K562 (cell line): ENCODE measurements at regions not wholly inside any gene's neighbourhood (a gene's known extent, or its start where the extent isn't known, plus 50 kb on each side); places are given as distances from the start of the nearest gene placed in this dataset.

Experiments used
- ATAC-seq: fragments of 200-7000 bp; cut with Tn5 transposase; 3 replicates; pipeline ENCODE4 v1.9.1; 2020; ENCODE audit warnings: moderate library complexity
- BruUV-seq: library from RNA; stranded (reverse); fragments of 400-500 nt; replicated peaks from 2 replicates; lab custom pipeline; 2021; lab: Mats Ljungman, UMichigan
- CTCF ChIA-PET: fragments of 300-600 bp; formaldehyde crosslinking; extraction: SDS; loops from one replicate; lab custom pipeline; 2021; ENCODE audit warnings: low intra/inter-chr PET ratio; lab: Yijun Ruan, JAX
- POLR2A ChIA-PET: fragments of 300-600, 350-650 bp; sonication (Branson Sonifier 250); formaldehyde crosslinking; extraction: SDS; loops from one replicate; lab custom pipeline; 2021; ENCODE audit warnings: antibody characterized with exemption, inconsistent platforms; lab: Yijun Ruan, JAX
- DNase-seq, 4 experiments: peaks; one replicate each; pipeline versions ENCODE4 v3.0.0 to v3.0.0-alpha.2; 2011 to 2018; ENCODE audit warnings: low spot score in 3 of 4, mixed read lengths in 3 of 4; ENCODE audit errors: extremely low read depth in 1 of 4
- FAIRE-seq: peaks from 2 replicates; lab custom pipeline; 2011; peaks lifted over from hg19 to GRCh38; lab: Jason Lieb, UNC
- H2AFZ ChIP-seq: 2 replicates; pipeline ENCODE4 v1.6.0; 2011; ENCODE audit warnings: low read depth, low read length, control low read depth, inconsistent platforms
- H3K27ac ChIP-seq: fragments of 200-600 bp; 3 replicates; pipeline ENCODE4 v1.8.0; 2011; ENCODE audit warnings: low read depth, mild to moderate bottlenecking, control low read depth, inconsistent platforms, low read length, moderate library complexity, mixed read lengths; ENCODE audit errors: extremely low read depth
- H3K27me3 ChIP-seq, 2 experiments: fragments of 300-600 bp in 1 of 2; 2 replicates in 1 of 2; 3 replicates in 1 of 2; pipeline versions ENCODE4 v1.6.0 to v1.8.0; 2011; ENCODE audit warnings: inconsistent platforms in 2 of 2, low read length in 2 of 2, mild to moderate bottlenecking in 1 of 2, mixed read lengths in 1 of 2, moderate library complexity in 1 of 2; ENCODE audit not compliant: control insufficient read depth in 2 of 2, insufficient read depth in 2 of 2
- H3K36me3 ChIP-seq: fragments of 300-600 bp; 3 replicates; pipeline ENCODE4 v1.8.0; 2011; ENCODE audit warnings: mild to moderate bottlenecking, low read length, inconsistent platforms; ENCODE audit not compliant: control insufficient read depth, insufficient read depth
- H3K4me1 ChIP-seq, 2 experiments: fragments of 200-600 bp in 1 of 2; replicated peaks in 1 of 2; 2 replicates in 1 of 2; 3 replicates in 1 of 2; pipeline versions ENCODE4 v1.5.1 to v1.8.0; 2011; ENCODE audit warnings: inconsistent platforms in 2 of 2, low read length in 2 of 2, mild to moderate bottlenecking in 1 of 2, mixed read lengths in 1 of 2, moderate library complexity in 1 of 2; ENCODE audit not compliant: control insufficient read depth in 2 of 2, insufficient read depth in 2 of 2
- H3K4me2 ChIP-seq: 2 replicates; pipeline ENCODE4 v1.6.1; 2011; ENCODE audit warnings: low read length, control low read depth, inconsistent platforms, mixed read lengths; ENCODE audit not compliant: insufficient read depth
- H3K4me3 ChIP-seq: fragments of 200-600 bp; sonication (generic), shearing (Covaris generic); 2 replicates; pipeline ENCODE4 v1.5.1; 2016; ENCODE audit warnings: control low read depth, inconsistent platforms
- H3K79me2 ChIP-seq: fragments of 200-600 bp; 3 replicates; pipeline ENCODE4 v1.8.0; 2011; ENCODE audit warnings: low read length, inconsistent platforms; ENCODE audit not compliant: control insufficient read depth, insufficient read depth
- H3K9ac ChIP-seq, 2 experiments: 2 replicates each; pipeline versions ENCODE4 v1.6.0 to v1.6.1; 2011; ENCODE audit warnings: low read depth in 2 of 2, low read length in 2 of 2, control low read depth in 1 of 2, inconsistent platforms in 1 of 2, mild to moderate bottlenecking in 1 of 2, mixed read lengths in 1 of 2; ENCODE audit not compliant: insufficient read depth in 1 of 2
- H3K9me1 ChIP-seq: one replicate; pipeline ENCODE4 v1.6.0; 2011; ENCODE audit warnings: inconsistent platforms, mild to moderate bottlenecking, low read length, moderate library complexity; ENCODE audit not compliant: control insufficient read depth, insufficient read depth
- H3K9me3 ChIP-seq: replicated peaks from 2 replicates; pipeline ENCODE4 v1.5.1; 2011; ENCODE audit warnings: low read depth, low read length, inconsistent platforms; ENCODE audit not compliant: control insufficient read depth, insufficient read depth
- H4K20me1 ChIP-seq: replicated peaks from 2 replicates; pipeline ENCODE4 v1.6.1; 2011; ENCODE audit warnings: low read length, inconsistent platforms, mixed read lengths; ENCODE audit not compliant: control insufficient read depth, insufficient read depth
- MXI1 ChIP-seq: IDR thresholded peaks from 2 replicates; pipeline ENCODE4 v1.6.1; 2011; ENCODE audit warnings: low read depth, mild to moderate bottlenecking, improper control_type of control experiment, low read length
- SAP30 ChIP-seq: fragments of 200-600 bp; sonication (generic); IDR thresholded peaks from 2 replicates; pipeline ENCODE4 v1.6.1; 2012; ENCODE audit warnings: borderline replicate concordance, low read depth, mild to moderate bottlenecking, moderate library complexity, low read length, control low read depth, inconsistent platforms; ENCODE audit not compliant: insufficient read depth, poor library complexity, severe bottlenecking
- SRF ChIP-seq, 2 experiments: fragments of 250-450, 450-650 bp in 1 of 2; sonication (Bioruptor Pico) in 1 of 2; sonication (generic) in 1 of 2; formaldehyde crosslinking; IDR thresholded peaks; 2 replicates each; pipeline versions ENCODE4 v1.5.0 to v1.5.1; 2020 to 2022; ENCODE audit warnings: mild to moderate bottlenecking in 1 of 2, missing genetic modification reagents in 1 of 2
- SRSF7 ChIP-seq: fragments of 200-400 bp; formaldehyde crosslinking; optimal IDR thresholded peaks from 2 replicates; pipeline ENCODE3; 2017; ENCODE audit warnings: mild to moderate bottlenecking, low read depth, low read length
- TAF7 ChIP-seq: fragments of 450-650 bp; IDR thresholded peaks from 2 replicates; pipeline ENCODE4 v1.6.1; 2016; ENCODE audit warnings: missing genetic modification characterization, missing compliant biosample characterization
- WHSC1 ChIP-seq: IDR thresholded peaks from one replicate; pipeline ENCODE4 v1.6.1; 2012; ENCODE audit warnings: low read length, control low read depth, inconsistent platforms
- XRCC5 ChIP-seq: fragments of 200-400 bp; formaldehyde crosslinking; IDR thresholded peaks from 2 replicates; pipeline ENCODE4 v1.6.1; 2017; ENCODE audit warnings: low read depth, mild to moderate bottlenecking, low read length
- ZNF41 ChIP-seq: fragments of 250-450 bp; sonication (Bioruptor Pico); conservative IDR thresholded peaks from 2 replicates; pipeline ENCODE4 v1.4.0; 2020; ENCODE audit warnings: mild to moderate bottlenecking
- ZNF707 ChIP-seq: fragments of 250-450 bp; sonication (Bioruptor Pico); conservative IDR thresholded peaks from 2 replicates; pipeline ENCODE4 v1.8.0; 2022; ENCODE audit warnings: inconsistent platforms, mild to moderate bottlenecking, moderate library complexity
- WGBS: fragments of 100-300 bp; shearing (Covaris generic); methylation state at CpG from one replicate; pipeline ENCODE4 v1.1.6; 2016; ENCODE audit warnings: low coverage, mixed read lengths; ENCODE audit not compliant: insufficient coverage; ENCODE audit errors: missing lambda C conversion rate; 5-methylcytosine and 5-hydroxymethylcytosine counted together
- in situ Hi-C: fragments of 300-500 bp; cut with MboI; formaldehyde crosslinking; loops from 4 replicates; pipeline ENCODE4 v1.15.0; 2018; ENCODE audit warnings: inconsistent platforms, mixed read lengths
- intact Hi-C: fragments of 100-400 bp; cut with micrococcal nuclease; formaldehyde crosslinking; loops from 2 replicates; pipeline ENCODE4 v1.14.2; 2022
- TF ChIP-seq, protein P1 (sequence below): fragments of 250-450 bp; sonication (Bioruptor Pico); IDR thresholded peaks from 2 replicates; pipeline ENCODE4 v1.4.0; 2020; ENCODE audit warnings: mild to moderate bottlenecking, moderate library complexity
- TF ChIP-seq, protein P2 (sequence below): sonication (generic); formaldehyde crosslinking; IDR thresholded peaks from 2 replicates; pipeline ENCODE4 v1.8.1; 2022; ENCODE audit warnings: missing genetic modification reagents

DNA sequence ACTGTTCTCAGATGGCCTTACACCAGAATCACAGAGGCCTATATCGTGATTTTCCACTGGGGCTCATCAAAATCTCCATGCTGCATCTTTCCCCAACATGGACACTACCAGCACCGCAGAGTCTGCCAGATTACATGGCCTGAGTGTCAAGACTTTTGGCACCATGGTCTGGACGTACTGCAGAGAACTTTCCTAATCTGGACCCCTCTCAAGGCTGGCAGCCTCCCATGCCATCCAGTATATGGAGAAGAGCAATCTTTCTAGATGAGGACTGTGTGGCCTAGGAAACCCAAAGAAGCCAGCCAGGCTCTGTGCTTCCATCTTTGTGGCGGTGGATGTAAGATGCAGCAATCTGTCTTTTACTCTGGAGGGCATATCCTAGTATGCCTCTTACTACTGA, 139.2 kb downstream of the ADAMTS15 start:
- no peaks in the 10 kb centered on the region for H3K4me1 ChIP-seq
- POLR2A ChIA-PET: no interaction called here
- BruUV-seq: no TSS peak
- ATAC-seq: no peak
- TF ChIP-seq ZNF707 (CRISPR knock-in tag) (no peak), ZNF41 (no peak), MXI1 (no peak), SRF (CRISPR knock-in tag; IDR thresholded peaks at IDR 0.05) (no peak), SRSF7 (no peak), XRCC5 (no peak), SAP30 (no peak), TAF7 (no peak), WHSC1 (no peak)
- TF ChIP-seq, protein P1, sequence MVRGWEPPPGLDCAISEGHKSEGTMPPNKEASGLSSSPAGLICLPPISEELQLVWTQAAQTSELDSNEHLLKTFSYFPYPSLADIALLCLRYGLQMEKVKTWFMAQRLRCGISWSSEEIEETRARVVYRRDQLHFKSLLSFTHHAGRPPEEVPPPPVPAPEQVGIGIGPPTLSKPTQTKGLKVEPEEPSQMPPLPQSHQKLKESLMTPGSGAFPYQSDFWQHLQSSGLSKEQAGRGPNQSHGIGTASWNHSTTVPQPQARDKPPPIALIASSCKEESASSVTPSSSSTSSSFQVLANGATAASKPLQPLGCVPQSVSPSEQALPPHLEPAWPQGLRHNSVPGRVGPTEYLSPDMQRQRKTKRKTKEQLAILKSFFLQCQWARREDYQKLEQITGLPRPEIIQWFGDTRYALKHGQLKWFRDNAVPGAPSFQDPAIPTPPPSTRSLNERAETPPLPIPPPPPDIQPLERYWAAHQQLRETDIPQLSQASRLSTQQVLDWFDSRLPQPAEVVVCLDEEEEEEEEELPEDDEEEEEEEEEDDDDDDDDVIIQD (CRISPR knock-in tag): no peak
- TF ChIP-seq, protein P2, sequence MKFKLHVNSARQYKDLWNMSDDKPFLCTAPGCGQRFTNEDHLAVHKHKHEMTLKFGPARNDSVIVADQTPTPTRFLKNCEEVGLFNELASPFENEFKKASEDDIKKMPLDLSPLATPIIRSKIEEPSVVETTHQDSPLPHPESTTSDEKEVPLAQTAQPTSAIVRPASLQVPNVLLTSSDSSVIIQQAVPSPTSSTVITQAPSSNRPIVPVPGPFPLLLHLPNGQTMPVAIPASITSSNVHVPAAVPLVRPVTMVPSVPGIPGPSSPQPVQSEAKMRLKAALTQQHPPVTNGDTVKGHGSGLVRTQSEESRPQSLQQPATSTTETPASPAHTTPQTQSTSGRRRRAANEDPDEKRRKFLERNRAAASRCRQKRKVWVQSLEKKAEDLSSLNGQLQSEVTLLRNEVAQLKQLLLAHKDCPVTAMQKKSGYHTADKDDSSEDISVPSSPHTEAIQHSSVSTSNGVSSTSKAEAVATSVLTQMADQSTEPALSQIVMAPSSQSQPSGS (CRISPR knock-in tag): no peak
- TF ChIP-seq, all 486 proteins: peak for 0
- no peak overlapping the region for H3K9ac ChIP-seq
- no peak overlapping the region for H3K27ac ChIP-seq
- no peak for FAIRE-seq
- peaks cover 0 to 8% of the 10 kb centered on the region in 2 experiments; a peak in 1 of 5 replicates for H3K27me3 ChIP-seq
- H3K9me1 ChIP-seq: no peaks in the 10 kb centered on the region
- H3K4me3 ChIP-seq: no peak overlapping the region
- H3K79me2 ChIP-seq: no peaks in the 10 kb centered on the region
- CTCF ChIA-PET: no interaction called here
- 0% methylated on average over 4 of the region's 4 CpGs for WGBS
- H3K4me2 ChIP-seq: no peak overlapping the region
- no peaks in the 10 kb centered on the region for H3K36me3 ChIP-seq
- no peak for DNase-seq
- no peaks in the 10 kb centered on the region for H4K20me1 ChIP-seq
- in situ Hi-C loops (no loop called here), intact Hi-C loops (no loop called here)
- no peak overlapping the region for H2AFZ ChIP-seq
- H3K9me3 ChIP-seq: no peaks in the 10 kb centered on the region
